KBM-7 (cell line): ENCODE measurements at regions not wholly inside any gene's neighbourhood (a gene's known extent, or its start where the extent isn't known, plus 50 kb on each side); places are given as distances from the start of the nearest gene placed in this dataset.

Experiments used
- DNase-seq: peaks from one replicate; pipeline ENCODE4 v3.0.0-alpha.2; 2015
- in situ Hi-C: fragments of 300-500 bp; cut with MboI; formaldehyde crosslinking; loops from 2 replicates; pipeline ENCODE4 v1.14.3; 2020; ENCODE audit warnings: low sequenced_read_pairs, low pct_unique_long_range_greater_than_20kb, mixed read lengths

GRCh38 chr6:169342710-169343109, 89.1 kb upstream of the THBS2 start:
- in situ Hi-C loops, result no loop called here
- no peak for DNase-seq

- no peak for DNase-seq
- in situ Hi-C loops, result no loop called here
These were observed 88.1 kb upstream of the THBS2 start for GRCh38 chr6:169341706-169342105.

GRCh38 chr6:169341065-169341464, 87.4 kb upstream of the THBS2 start:
- in situ Hi-C loops, result no loop called here
- no peak for DNase-seq

GRCh38 chr6:169340395-169340794, 86.7 kb upstream of the THBS2 start:
- in situ Hi-C loops, result no loop called here
- no peak for DNase-seq

GRCh38 chr6:169339731-169340309, 86.2 kb upstream of the THBS2 start:
- no peak for DNase-seq
- in situ Hi-C loops, result no loop called here

GRCh38 chr6:169339025-169339424, 85.4 kb upstream of the THBS2 start:
- in situ Hi-C loops, result no loop called here
- DNase-seq, result no peak

- DNase-seq, result no peak
- in situ Hi-C loops, result no loop called here
These were observed 84.3 kb upstream of the THBS2 start for GRCh38 chr6:169337886-169338445.

GRCh38 chr6:169335301-169335700, 81.7 kb upstream of the THBS2 start:
- in situ Hi-C loops, result no loop called here
- DNase-seq, result no peak

GRCh38 chr6:169332250-169332649, 78.6 kb upstream of the THBS2 start:
- in situ Hi-C loops, result no loop called here
- DNase-seq, result no peak

- no peak for DNase-seq
- in situ Hi-C loops, result no loop called here
These were observed 74.6 kb upstream of the THBS2 start for GRCh38 chr6:169328112-169328801.

GRCh38 chr6:169326067-169326799, 72.6 kb upstream of the THBS2 start:
- in situ Hi-C loops, result no loop called here
- DNase-seq, result peak; percentile 18

GRCh38 chr6:169324656-169325459, 71.2 kb upstream of the THBS2 start:
- in situ Hi-C loops, result no loop called here
- DNase-seq, result no peak

- in situ Hi-C loops, result no loop called here
- no peak for DNase-seq
These were observed 70.4 kb upstream of the THBS2 start for GRCh38 chr6:169324086-169324485.

- in situ Hi-C loops, result no loop called here
- DNase-seq, result no peak
These were observed 69.6 kb upstream of the THBS2 start for GRCh38 chr6:169323221-169323620.

- in situ Hi-C loops, result no loop called here
These were observed 67.9 kb upstream of the THBS2 start for GRCh38 chr6:169321546-169321945.

GRCh38 chr6:169320013-169320412, 66.4 kb upstream of the THBS2 start:
- in situ Hi-C loops, result no loop called here
- no peak for DNase-seq

More at GRCh38 chr6:169321546-169321945, 67.9 kb upstream of the THBS2 start:
- no peak for DNase-seq

GRCh38 chr6:169317441-169318202, 64.0 kb upstream of the THBS2 start:
- no peak for DNase-seq
- in situ Hi-C loops, result no loop called here

- DNase-seq, result no peak
- in situ Hi-C loops, result no loop called here
These were observed 63.0 kb upstream of the THBS2 start for GRCh38 chr6:169316651-169317050.
